ENCODE measurements at regions not wholly inside any gene's neighbourhood (a gene's known extent, or its start where the extent isn't known, plus 50 kb on each side); places are given as distances from the start of the nearest gene placed in this dataset.
A peak's percentile ranks its signal among the peaks of the same experiment; 100 is the strongest.
"Not testable (repeated sequence)": the region's sequence is repeated elsewhere in the genome, so short reads cannot be mapped to it uniquely, and the experiment has no call there.

- DNase-seq: no peak
These were observed 350.7 kb upstream of the SASH1 start for GRCh38 chr6:147991961-147992360.

- DNase-seq: no peak
These were observed 343.6 kb upstream of the SASH1 start for GRCh38 chr6:147999001-147999540.

- DNase-seq: no peak
These were observed 340.6 kb upstream of the SASH1 start for GRCh38 chr6:148001844-148002642.

- no peak for DNase-seq
These were observed 338.0 kb upstream of the SASH1 start for GRCh38 chr6:148004651-148005050.

- DNase-seq: no peak
These were observed 336.8 kb upstream of the SASH1 start for GRCh38 chr6:148005806-148006205.

GRCh38 chr6:148010516-148010915 lies 332.1 kb upstream of the SASH1 start:
- DNase-seq: not testable (repeated sequence)

- no peak for DNase-seq
These were observed 326.6 kb upstream of the SASH1 start for GRCh38 chr6:148016013-148016412.

GRCh38 chr6:148021165-148021564 lies 321.5 kb upstream of the SASH1 start:
- no peak for DNase-seq

- DNase-seq: peak; percentile 8
These were observed 320.9 kb upstream of the SASH1 start for GRCh38 chr6:148021699-148022098.

GRCh38 chr6:148022279-148022678 lies 320.4 kb upstream of the SASH1 start:
- not testable (repeated sequence) for DNase-seq

GRCh38 chr6:148027201-148027600 lies 315.4 kb upstream of the SASH1 start:
- DNase-seq: no peak

- DNase-seq: no peak
These were observed 306.7 kb upstream of the SASH1 start for GRCh38 chr6:148035806-148036390.

- DNase-seq: no peak
These were observed 305.1 kb upstream of the SASH1 start for GRCh38 chr6:148037496-148037895.

GRCh38 chr6:148041546-148041945 lies 301.1 kb upstream of the SASH1 start:
- no peak for DNase-seq

GRCh38 chr6:148042536-148042935 lies 300.1 kb upstream of the SASH1 start:
- no peak for DNase-seq

GRCh38 chr6:148044261-148044751 lies 298.3 kb upstream of the SASH1 start:
- DNase-seq: no peak

- no peak for DNase-seq
These were observed 297.7 kb upstream of the SASH1 start for GRCh38 chr6:148044921-148045320.

- no peak for DNase-seq
These were observed 289.4 kb upstream of the SASH1 start for GRCh38 chr6:148053209-148053608.

GRCh38 chr6:148053796-148054195 lies 288.8 kb upstream of the SASH1 start:
- DNase-seq: no peak

- DNase-seq: no peak
These were observed 288.4 kb upstream of the SASH1 start for GRCh38 chr6:148054219-148054618.

GRCh38 chr6:148055419-148055818 lies 287.2 kb upstream of the SASH1 start:
- DNase-seq: no peak

GRCh38 chr6:148059869-148060268 lies 282.8 kb upstream of the SASH1 start:
- no peak for DNase-seq

- DNase-seq: no peak
These were observed 278.1 kb upstream of the SASH1 start for GRCh38 chr6:148064406-148065134.

Measured in OCI-M1 (cell line).